Colonic mucosa (tissue), 4 donors: ENCODE measurements at regions not wholly inside any gene's neighbourhood (a gene's known extent, or its start where the extent isn't known, plus 50 kb on each side); places are given as distances from the start of the nearest gene placed in this dataset.

ENCODE experiments used
- DNase-seq: peaks from one replicate; pipeline ENCODE4 v3.0.0-alpha.2; 2020
- H3K27ac ChIP-seq: fragments of 200-600 bp; one replicate; pipeline ENCODE4 v1.8.0; 2021
- H3K27me3 ChIP-seq: fragments of 200-600 bp; one replicate; pipeline ENCODE4 v1.8.0; 2021
- H3K36me3 ChIP-seq: fragments of 200-600 bp; one replicate; pipeline ENCODE4 v1.8.0; 2021
- H3K4me1 ChIP-seq: fragments of 200-600 bp; one replicate; pipeline ENCODE4 v1.8.0; 2021; ENCODE audit warnings: mild to moderate bottlenecking
- H3K4me3 ChIP-seq: fragments of 200-600 bp; one replicate; pipeline ENCODE4 v1.8.0; 2021
- H3K9ac ChIP-seq, 2 donors: one replicate each; pipeline ENCODE4 v1.7.0; 2013; ENCODE audit warnings: control low read depth in 2 of 2, low read depth in 2 of 2, low read length in 2 of 2
- H3K9me3 ChIP-seq: fragments of 200-600 bp; one replicate; pipeline ENCODE4 v1.8.0; 2021
- CTCF ChIP-seq: fragments of 200-600 bp; IDR thresholded peaks from one replicate; pipeline ENCODE4 v1.8.0; 2022; ENCODE audit warnings: antibody characterized with exemption, mild to moderate bottlenecking
- intact Hi-C: fragments of 100-400 bp; cut with DNase I; formaldehyde crosslinking; loops from one replicate; pipeline ENCODE4 v1.14.1; 2022
- donor health status: healthy.
- donor health status: DM: no; HTN: no; CAD: no.
- donor health status: DM: no; HTN: no; CAD: no.

GRCh38 chr1:233477359-233477758, 136.5 kb upstream of the KCNK1 start:
- H3K27ac ChIP-seq = no peak overlapping the region
- no peaks in the 10 kb centered on the region for H3K4me1 ChIP-seq
- DNase-seq = no peak
- H3K27me3 ChIP-seq = no peaks in the 10 kb centered on the region
- no peak overlapping the region for H3K4me3 ChIP-seq
- intact Hi-C loops = loop anchor here (5.0 kb wide), 1 partner anchor 50 kb away; no protein-coding TSS in a partner anchor
- no peak for TF ChIP-seq CTCF
- no peak overlapping the region for H3K9ac ChIP-seq
- no peaks in the 10 kb centered on the region for H3K9me3 ChIP-seq
- no peaks in the 10 kb centered on the region for H3K36me3 ChIP-seq

GRCh38 chr1:233478611-233479010, 135.3 kb upstream of the KCNK1 start:
- H3K36me3 ChIP-seq = no peaks in the 10 kb centered on the region
- H3K27ac ChIP-seq = no peak overlapping the region
- intact Hi-C loops = loop anchor here (5.0 kb wide), 1 partner anchor 49 kb away; no protein-coding TSS in a partner anchor
- no peaks in the 10 kb centered on the region for H3K9me3 ChIP-seq
- H3K4me3 ChIP-seq = no peak overlapping the region
- no peak overlapping the region for H3K9ac ChIP-seq
- H3K4me1 ChIP-seq = no peaks in the 10 kb centered on the region
- no peaks in the 10 kb centered on the region for H3K27me3 ChIP-seq
- DNase-seq = no peak
- TF ChIP-seq CTCF = no peak

GRCh38 chr1:233479110-233479890, 134.6 kb upstream of the KCNK1 start:
- Histone ChIP-seq H3K36me3 (no peaks in the 10 kb centered on the region), H3K4me1 (no peaks in the 10 kb centered on the region), H3K9ac (no peak overlapping the region), H3K4me3 (no peak overlapping the region), H3K27me3 (no peaks in the 10 kb centered on the region), H3K9me3 (no peaks in the 10 kb centered on the region), H3K27ac (no peak overlapping the region)
- intact Hi-C loops = loop anchor here (5.0 kb wide), 1 partner anchor 48 kb away; no protein-coding TSS in a partner anchor
- no peak for DNase-seq
- TF ChIP-seq CTCF = no peak

- no peaks in the 10 kb centered on the region for H3K27me3 ChIP-seq
- H3K27ac ChIP-seq = no peak overlapping the region
- DNase-seq = no peak
- no peaks in the 10 kb centered on the region for H3K4me1 ChIP-seq
- no peak for TF ChIP-seq CTCF
- no peaks in the 10 kb centered on the region for H3K36me3 ChIP-seq
- no peak overlapping the region for H3K9ac ChIP-seq
- H3K4me3 ChIP-seq = no peak overlapping the region
- no peaks in the 10 kb centered on the region for H3K9me3 ChIP-seq
- intact Hi-C loops = no loop called here
These were observed 133.7 kb upstream of the KCNK1 start for GRCh38 chr1:233480198-233480597.

GRCh38 chr1:233482388-233482787, 131.5 kb upstream of the KCNK1 start:
- Histone ChIP-seq H3K36me3 (no peaks in the 10 kb centered on the region), H3K4me3 (no peak overlapping the region), H3K27me3 (no peaks in the 10 kb centered on the region), H3K27ac (no peak overlapping the region), H3K9ac (no peak overlapping the region), H3K4me1 (no peaks in the 10 kb centered on the region), H3K9me3 (no peaks in the 10 kb centered on the region)
- TF ChIP-seq CTCF = no peak
- intact Hi-C loops = no loop called here
- DNase-seq = no peak
